ENCODE measurements at regions not wholly inside any gene's neighbourhood (a gene's known extent, or its start where the extent isn't known, plus 50 kb on each side); places are given as distances from the start of the nearest gene placed in this dataset.

DNA sequence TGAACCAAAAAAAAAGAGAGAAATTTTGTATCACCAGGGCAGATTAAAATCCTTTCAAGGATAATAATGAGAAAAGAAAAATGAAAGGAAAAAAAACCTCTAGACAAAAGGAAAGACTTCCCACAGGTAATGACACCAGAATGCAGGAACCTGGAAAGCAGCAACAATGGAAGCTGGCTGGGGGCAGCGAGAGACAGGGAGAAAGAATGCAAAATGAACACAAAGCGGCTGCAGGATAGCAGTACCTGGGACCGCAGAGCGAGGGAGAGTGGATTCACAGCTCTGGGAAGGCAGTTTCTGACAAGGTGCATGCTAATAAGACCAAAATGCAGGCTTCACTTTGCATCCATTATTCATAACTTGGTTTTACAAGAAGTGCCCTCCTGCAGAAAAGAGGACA lies 349.0 kb downstream of the SIPA1L2 start:
- Histone ChIP-seq H3K27ac (no peak overlapping the region), H3K4me1 (no peaks in the 10 kb centered on the region), H3K9me3 (no peaks in the 10 kb centered on the region), H3K27me3 (no peaks in the 10 kb centered on the region), H3K36me3 (no peaks in the 10 kb centered on the region), H3K4me3 (no peak overlapping the region)
- DNase-seq = no peak
- TF ChIP-seq, protein P1, sequence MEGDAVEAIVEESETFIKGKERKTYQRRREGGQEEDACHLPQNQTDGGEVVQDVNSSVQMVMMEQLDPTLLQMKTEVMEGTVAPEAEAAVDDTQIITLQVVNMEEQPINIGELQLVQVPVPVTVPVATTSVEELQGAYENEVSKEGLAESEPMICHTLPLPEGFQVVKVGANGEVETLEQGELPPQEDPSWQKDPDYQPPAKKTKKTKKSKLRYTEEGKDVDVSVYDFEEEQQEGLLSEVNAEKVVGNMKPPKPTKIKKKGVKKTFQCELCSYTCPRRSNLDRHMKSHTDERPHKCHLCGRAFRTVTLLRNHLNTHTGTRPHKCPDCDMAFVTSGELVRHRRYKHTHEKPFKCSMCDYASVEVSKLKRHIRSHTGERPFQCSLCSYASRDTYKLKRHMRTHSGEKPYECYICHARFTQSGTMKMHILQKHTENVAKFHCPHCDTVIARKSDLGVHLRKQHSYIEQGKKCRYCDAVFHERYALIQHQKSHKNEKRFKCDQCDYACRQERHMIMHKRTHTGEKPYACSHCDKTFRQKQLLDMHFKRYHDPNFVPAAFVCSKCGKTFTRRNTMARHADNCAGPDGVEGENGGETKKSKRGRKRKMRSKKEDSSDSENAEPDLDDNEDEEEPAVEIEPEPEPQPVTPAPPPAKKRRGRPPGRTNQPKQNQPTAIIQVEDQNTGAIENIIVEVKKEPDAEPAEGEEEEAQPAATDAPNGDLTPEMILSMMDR (IDR thresholded peaks at IDR 0.05) = no peak
- ATAC-seq = no peak
- WGBS, 2 donors = 88 to 90% methylated on average over 4 of the region's 4 CpGs
- intact Hi-C loops (cut with DNase I) = no loop called here

GRCh38 chr1:232279909-232280400 lies 350.0 kb downstream of the SIPA1L2 start:
- Histone ChIP-seq H3K4me1 (no peaks in the 10 kb centered on the region), H3K9me3 (no peaks in the 10 kb centered on the region), H3K36me3 (no peaks in the 10 kb centered on the region), H3K4me3 (no peak overlapping the region), H3K27me3 (no peaks in the 10 kb centered on the region), H3K27ac (no peak overlapping the region)
- DNase-seq (no peak), ATAC-seq (no peak)
- intact Hi-C loops (cut with DNase I) = no loop called here
- WGBS, 2 donors = 86 to 94% methylated on average over 3 of the region's 3 CpGs
- TF ChIP-seq, protein P1 (IDR thresholded peaks at IDR 0.05) = no peak

DNA sequence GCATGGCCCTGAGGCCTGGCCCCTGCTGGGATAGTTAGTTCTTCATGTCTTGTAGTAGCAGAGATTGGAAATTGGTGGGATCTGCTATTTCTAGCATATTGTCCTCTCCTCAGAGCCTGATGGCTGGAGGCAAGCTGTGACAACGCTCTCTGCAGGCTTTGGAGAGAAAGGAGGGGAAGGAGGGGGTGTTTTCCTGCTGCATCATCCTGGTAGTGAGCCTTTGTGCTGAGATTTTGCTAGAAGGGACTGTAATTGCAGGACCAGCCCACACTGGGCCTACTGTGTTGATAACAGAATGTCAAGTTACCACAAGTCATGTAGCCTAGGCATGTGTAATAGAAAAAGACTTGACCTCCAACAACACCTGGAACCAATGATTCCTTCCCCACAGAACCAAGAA lies 351.0 kb downstream of the SIPA1L2 start:
- Histone ChIP-seq H3K27me3 (no peaks in the 10 kb centered on the region), H3K4me1 (no peaks in the 10 kb centered on the region), H3K36me3 (no peaks in the 10 kb centered on the region), H3K9me3 (no peaks in the 10 kb centered on the region), H3K27ac (no peak overlapping the region), H3K4me3 (no peak overlapping the region)
- TF ChIP-seq, protein P1 (IDR thresholded peaks at IDR 0.05) = no peak
- WGBS, 2 donors = 47 to 56% methylated on average over 1 of the region's 1 CpG
- no peak for ATAC-seq
- DNase-seq = no peak
- intact Hi-C loops (cut with DNase I) = no loop called here

GRCh38 chr1:232276651-232277050 lies 353.3 kb downstream of the SIPA1L2 start:
- ATAC-seq (no peak), DNase-seq (no peak)
- Histone ChIP-seq H3K36me3 (no peaks in the 10 kb centered on the region), H3K4me1 (peaks cover 0 to 8% (median 0%) of the 10 kb centered on the region in 9 donors), H3K4me3 (no peak overlapping the region), H3K27ac (no peak overlapping the region), H3K27me3 (no peaks in the 10 kb centered on the region), H3K9me3 (no peaks in the 10 kb centered on the region)
- intact Hi-C loops (cut with DNase I) = no loop called here
- 93 to 100% methylated on average over 1 of the region's 1 CpG for WGBS, 2 donors
- TF ChIP-seq, protein P1 (IDR thresholded peaks at IDR 0.05) = no peak
